22Rv1 (cell line): ENCODE measurements at regions not wholly inside any gene's neighbourhood (a gene's known extent, or its start where the extent isn't known, plus 50 kb on each side); places are given as distances from the start of the nearest gene placed in this dataset.

ENCODE experiments used
- H3K27ac ChIP-seq: fragments of 450-650 bp; 2 replicates; pipeline ENCODE4 v1.5.1; 2017
- CTCF ChIP-seq: fragments of 450-650 bp; IDR thresholded peaks from 2 replicates; pipeline ENCODE4 v1.5.1; 2017; ENCODE audit warnings: mild to moderate bottlenecking
- ZFX ChIP-seq: fragments of 450-650 bp; IDR thresholded peaks from 2 replicates; pipeline ENCODE4 v1.6.1; 2017; ENCODE audit warnings: antibody characterized with exemption, borderline replicate concordance

- TF ChIP-seq CTCF (no peak), ZFX (no peak)
Measured at GRCh38 chr9:135330685-135331590, 148.6 kb upstream of the PPP1R26 start.

GRCh38 chr9:135332516-135332915 lies 147.1 kb upstream of the PPP1R26 start:
- no peak overlapping the region for H3K27ac ChIP-seq
- no peak for TF ChIP-seq ZFX
- no peak for TF ChIP-seq CTCF

More at GRCh38 chr9:135330685-135331590, 148.6 kb upstream of the PPP1R26 start:
- no peak overlapping the region for H3K27ac ChIP-seq

GRCh38 chr9:135332979-135333748 lies 146.4 kb upstream of the PPP1R26 start:
- no peak overlapping the region for H3K27ac ChIP-seq
- TF ChIP-seq ZFX, result no peak
- TF ChIP-seq CTCF, result no peak

- H3K27ac ChIP-seq, result no peak overlapping the region
- TF ChIP-seq ZFX (no peak), CTCF (no peak)
Measured at GRCh38 chr9:135334953-135335460, 144.6 kb upstream of the PPP1R26 start.

GRCh38 chr9:135335691-135336181 lies 143.8 kb upstream of the PPP1R26 start:
- TF ChIP-seq ZFX (no peak), CTCF (no peak)
- H3K27ac ChIP-seq, result no peak overlapping the region

- no peak for TF ChIP-seq ZFX
- no peak for TF ChIP-seq CTCF
- H3K27ac ChIP-seq, result no peak overlapping the region
Measured at GRCh38 chr9:135336722-135337527, 142.7 kb upstream of the PPP1R26 start.
